Right renal cortex interstitium (tissue), 3 donors: ENCODE measurements at regions not wholly inside any gene's neighbourhood (a gene's known extent, or its start where the extent isn't known, plus 50 kb on each side); places are given as distances from the start of the nearest gene placed in this dataset.
"Not testable (repeated sequence)": the region's sequence is repeated elsewhere in the genome, so short reads cannot be mapped to it uniquely, and the experiment has no call there.

Experiments
- DNase-seq, 3 donors: peaks; one replicate each; pipeline ENCODE4 v3.0.0-alpha.2; 2013; ENCODE audit warnings: low read depth in 3 of 3, low spot score in 2 of 3

DNA sequence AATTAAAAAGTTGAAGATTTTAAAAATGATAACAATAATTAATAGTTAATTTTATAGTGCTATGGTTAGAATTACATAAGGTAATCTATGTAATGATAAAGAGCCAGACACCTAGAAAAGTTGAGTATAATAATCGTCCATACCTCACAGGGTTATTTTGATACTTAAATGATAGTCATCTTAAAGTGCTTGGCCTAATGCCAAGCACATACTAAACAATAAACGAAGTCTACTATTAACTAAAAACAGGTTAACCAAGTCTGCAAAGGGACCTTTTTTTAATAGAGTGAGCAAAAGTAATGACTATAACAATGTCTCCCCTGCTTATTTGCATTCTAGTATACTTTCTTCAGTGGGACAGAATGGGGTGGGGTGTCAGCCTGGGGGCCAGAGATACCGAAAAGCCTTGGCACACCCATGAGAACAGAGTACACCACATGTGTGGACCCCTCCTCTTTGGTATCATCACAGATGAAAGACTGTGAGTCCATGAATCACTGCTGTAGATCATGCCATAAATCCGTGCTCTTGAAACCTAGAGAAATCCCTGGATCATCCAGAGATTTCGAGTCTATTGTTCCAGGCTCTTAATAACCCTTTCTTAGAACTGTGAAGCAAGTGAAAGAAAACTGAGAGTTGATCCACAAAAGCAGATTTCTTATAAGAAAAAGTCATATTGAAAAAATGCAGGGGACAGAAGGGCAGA lies 249.5 kb downstream of the PRELID2 start:
- DNase-seq, result peak in 1 of 3 donors; percentile 23

DNA sequence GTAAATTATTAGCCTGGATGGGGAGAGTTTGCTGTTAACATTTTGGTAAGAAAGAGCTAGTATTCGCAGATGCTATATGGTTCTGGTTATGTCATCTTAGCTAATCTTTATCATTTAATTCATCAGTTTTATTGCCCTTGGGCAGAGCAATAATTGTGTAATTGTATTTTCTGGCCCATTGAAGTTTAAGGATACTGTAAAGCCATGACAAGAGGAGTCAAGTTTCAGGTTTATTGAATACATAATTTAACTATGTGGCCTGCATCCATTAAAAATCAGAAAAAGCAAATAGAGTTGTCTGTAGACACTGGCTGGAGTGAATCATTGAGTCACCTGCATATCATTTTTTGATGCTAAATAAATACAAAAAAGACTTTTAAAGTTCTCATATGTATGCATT lies 255.8 kb downstream of the PRELID2 start:
- DNase-seq, result no peak

DNA sequence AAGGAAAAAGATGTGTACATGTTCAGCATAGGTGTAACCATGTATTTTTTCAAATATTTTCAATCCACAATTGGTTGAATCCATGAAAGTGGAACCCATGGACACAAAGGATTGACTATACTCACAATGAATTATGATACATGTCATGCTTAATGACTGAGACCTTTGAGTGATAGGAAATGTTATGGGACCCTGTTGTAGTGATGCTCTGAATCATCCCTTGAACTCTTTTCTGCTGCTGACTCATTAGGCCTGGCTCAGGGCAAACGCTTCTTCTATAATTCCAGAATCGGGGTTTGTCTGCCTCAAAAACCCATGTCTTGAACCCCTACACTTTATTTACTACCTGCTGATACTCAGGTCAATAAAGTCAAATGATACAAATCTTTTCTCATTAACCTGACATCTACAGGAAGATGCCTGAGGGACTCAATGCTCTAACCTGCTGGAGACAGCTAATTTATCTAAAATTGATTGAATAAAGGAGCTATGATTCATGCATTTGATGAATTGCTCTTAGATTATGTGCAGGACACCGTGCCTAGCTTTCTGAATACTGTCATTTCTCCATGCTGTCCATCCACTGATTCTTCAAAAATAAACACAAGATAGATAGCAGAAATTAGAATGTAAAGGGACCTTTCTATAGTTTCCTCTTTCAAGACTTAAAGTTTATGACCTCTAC lies 260.1 kb downstream of the PRELID2 start:
- no peak for DNase-seq

DNA sequence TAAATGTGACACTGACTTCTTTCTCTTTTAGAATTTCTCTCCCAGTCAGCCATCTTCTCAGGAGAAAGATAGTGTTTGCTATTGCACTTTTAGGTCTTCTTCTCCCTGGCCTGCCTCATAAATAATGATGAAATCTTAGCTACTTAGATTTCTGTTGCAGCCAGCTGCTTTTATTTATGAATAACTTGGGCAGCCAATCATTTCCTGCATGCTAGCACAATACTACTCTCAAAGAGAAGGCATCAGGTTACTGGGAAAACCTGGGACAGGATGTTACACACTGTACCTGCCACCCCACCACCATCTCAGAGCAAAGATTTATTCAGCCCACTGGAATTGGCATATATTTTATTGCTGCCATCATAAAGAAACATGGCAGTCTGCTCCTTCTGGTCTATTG lies 266.6 kb downstream of the PRELID2 start:
- peak in 1 of 3 donors; percentile 26 for DNase-seq

DNA sequence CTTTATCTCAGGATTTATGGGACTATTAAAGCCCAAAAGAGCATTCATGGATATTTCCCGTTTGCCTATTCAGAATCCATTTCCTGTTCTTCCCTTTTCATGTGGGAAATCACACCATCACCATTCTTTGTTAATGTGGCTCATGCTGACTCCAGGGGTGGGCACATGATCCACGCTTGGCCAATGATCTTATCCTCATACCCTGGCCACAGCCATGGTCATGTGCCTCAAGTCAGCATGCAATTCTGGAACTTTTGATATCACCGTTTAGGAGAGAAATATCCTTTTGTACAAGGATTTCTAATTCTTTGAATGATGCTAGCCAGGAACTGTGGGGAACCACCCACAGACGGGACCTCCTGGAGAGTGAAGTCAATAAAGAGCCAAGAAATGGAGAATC lies 272.2 kb downstream of the PRELID2 start:
- DNase-seq, result no peak

DNA sequence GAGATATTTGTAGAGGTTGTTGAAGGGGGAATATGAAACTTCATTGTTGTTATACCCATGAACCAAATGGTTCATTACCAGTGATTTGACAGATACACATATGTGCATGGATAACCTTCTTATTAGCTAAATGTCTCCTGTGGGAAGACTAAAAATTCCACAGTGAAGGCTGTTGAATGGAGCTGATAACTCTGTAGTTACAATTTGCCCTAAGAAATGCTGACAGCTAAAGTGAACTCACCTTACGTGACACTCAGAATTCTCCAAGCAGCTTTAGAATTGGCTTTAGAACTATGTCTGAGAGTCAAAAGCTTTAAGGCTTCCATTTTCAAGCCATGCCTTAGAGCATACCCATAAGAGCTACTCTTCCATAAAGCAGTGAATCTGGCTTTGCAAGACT lies 276.9 kb downstream of the PRELID2 start:
- DNase-seq, result no peak

DNA sequence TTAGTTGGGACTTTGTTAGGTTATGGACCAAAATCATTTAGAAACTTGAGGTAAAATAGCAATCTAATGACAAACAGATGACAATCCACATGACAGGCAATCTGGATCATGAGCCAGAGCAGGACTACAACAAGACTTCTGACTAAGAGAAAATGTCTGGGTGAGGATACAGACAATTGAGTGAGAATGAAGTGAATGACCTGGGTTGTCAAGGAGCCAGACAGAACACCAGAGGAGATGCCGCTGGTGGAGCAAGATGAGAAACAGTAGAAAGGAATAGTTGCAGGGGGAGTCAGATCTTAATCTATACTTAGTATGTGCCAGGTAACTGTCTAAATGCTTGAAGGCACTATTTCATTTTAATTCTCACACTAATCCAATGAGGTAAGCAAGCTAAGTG lies 277.8 kb downstream of the PRELID2 start:
- DNase-seq, result no peak

DNA sequence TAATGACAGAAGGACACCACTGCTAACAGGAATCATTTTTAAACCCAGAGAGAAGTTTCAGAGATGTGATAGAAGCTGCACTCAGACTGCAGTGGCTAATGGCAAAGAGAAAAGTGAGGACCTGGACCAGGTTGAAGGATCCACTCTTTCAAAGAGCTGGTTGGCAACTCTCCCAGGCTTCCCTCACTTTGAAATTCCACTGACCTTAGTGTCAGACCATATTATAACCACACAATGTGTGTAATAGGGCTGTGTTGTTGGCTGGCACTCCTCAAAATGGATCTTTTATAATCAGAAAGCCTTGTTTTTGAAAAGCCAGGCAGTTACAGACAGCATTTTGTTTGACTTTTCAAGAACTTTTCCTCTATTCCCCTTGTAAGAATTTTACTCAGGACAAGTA lies 280.7 kb downstream of the PRELID2 start:
- DNase-seq, result no peak

DNA sequence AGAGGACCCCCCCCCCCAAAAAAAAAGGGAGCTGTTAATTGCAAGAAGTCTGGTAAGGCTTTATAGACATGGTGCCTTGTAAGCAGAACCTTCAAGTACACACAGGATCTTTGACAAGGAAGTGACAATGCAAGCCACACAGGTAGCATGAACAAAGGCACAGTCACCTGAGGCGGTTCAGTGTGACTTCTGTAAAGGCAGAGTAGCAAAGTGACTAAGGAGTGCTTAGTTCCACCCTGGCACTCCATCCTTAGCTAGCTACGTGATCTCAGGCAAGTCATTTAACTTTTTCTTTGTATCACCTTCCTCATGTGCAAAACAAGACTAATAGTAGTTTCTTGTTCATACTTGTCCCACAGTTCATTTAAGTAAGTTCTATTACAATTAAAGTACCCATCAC lies 282.0 kb downstream of the PRELID2 start:
- DNase-seq, result no peak

DNA sequence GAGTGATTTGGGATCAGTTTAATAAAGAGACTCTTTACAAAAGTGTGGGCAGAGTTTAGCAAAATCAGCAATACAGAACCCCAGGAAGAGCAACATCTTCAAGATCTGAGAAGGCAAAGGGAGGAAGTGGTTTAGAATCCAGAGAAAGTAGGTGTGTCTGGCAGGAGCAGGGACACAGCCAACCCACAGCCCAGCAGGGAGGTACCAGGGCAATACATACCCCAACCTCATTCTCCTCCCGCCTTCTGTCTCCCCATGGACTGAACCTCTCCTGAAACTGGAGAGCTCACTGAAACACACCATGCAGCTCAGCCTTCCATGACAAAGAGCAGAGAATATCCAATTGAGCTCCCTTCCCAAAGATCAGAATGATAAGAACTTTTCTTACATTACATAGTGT lies 283.4 kb downstream of the PRELID2 start:
- DNase-seq, result no peak

DNA sequence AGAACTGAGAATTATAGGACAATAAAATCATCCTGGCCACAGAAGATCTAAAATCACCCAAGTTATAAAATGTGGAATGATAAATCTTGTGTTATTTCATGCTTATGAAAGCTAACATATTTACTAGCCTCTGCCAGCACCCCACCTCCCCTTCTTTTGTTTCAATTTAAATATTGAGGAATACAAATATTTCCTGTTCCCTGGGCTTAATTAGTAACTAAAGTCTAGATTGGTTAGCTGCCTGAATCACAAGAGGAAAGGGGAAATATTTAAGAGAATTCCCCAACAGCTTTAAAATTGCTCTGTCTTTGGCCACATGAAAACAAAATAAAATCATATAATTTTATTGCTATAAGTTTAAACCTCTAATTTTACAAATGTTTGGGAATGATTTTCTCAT lies 287.0 kb downstream of the PRELID2 start:
- no peak for DNase-seq

DNA sequence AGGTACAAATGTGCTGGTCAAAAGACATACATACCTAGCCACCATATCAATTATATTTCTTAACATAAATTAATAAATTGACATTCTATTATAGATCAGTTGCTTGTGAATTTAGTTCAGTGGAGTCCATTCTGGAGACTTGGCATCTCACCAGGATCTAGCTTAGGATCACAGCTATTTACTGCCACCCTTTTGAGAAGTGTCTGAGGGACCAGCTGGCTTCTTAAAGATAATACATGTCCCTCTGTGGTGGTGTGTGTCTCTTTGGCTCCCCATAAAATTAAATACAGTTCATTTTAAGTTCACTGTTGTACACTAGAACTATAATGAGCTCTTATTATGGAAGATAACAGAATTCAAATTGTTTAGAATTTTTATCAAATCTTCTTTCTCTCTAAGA lies 290.7 kb downstream of the PRELID2 start:
- DNase-seq, result no peak

DNA sequence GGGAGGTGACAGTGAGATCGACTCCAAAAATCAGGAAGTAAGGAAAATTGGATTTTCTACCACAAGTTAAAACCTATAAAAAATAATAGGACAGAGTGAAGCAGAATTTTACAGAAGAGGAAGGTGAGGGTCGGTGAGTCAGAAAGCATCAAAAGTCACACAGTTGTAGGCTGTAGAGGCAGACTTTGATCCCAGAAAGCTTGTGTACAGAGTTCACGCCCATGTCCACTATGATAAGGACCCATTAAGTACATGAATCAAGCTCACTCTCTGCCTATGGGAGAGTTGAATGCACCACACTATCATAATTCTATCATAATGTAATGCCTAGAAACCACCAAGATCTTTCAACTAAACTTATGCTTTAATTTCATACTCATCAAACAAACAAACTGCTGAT lies 291.2 kb downstream of the PRELID2 start:
- no peak for DNase-seq

DNA sequence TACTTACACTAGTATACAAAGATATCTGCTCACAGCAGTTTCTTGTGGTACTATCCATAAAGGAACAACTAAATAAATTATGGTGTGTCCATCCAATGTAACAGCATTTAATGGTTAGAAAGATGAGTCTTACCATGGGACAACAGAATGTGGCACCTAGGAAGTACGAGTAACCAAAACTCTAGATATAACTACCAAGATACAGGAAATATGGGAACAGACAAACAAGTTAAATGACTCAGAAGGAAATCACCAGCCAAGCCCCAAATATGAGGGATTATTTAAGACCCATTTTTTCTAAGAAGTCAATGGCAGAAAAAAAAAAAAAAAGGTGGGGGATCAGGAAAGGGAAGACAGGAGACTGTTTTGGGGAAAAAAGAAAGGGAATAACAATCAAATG lies 294.8 kb downstream of the PRELID2 start:
- no peak for DNase-seq

DNA sequence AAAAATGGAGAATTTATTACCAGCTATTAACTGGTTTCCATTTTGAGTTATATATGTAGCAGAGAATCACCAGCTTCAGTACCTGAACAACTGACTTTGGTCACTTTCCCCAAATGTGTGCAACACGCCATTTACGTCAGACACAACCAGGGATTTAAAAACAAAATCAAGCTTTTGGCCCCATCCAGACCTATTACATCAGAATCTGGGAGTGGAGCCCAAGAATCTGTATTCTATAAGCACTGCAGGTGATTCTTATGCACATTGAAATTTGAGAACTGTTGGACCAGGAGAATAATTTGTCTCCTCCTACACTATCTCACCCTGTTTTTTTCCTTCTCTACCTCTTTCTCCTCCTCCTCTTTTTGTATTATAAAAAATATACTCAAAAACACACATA lies 295.9 kb downstream of the PRELID2 start:
- no peak for DNase-seq

DNA sequence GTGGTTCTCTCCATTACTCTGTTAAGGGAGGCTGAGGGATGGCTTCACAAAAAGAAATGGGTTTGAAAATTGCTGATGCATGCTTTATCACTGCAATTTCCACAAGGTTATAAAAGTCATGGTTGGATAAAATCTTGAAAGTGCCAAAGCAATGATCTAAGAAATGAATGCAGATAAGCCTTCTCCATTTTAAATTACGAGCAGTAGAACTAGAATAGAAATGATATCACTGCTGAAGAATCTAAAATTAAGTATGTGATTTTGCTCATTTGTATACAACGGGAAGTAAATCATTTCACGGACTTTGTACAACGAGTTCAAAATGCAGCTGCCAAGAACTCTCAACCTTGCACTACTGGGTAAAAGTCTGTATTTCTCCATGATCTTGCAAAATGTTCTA lies 299.0 kb downstream of the PRELID2 start:
- peak in 1 of 3 donors; percentile 24 for DNase-seq

DNA sequence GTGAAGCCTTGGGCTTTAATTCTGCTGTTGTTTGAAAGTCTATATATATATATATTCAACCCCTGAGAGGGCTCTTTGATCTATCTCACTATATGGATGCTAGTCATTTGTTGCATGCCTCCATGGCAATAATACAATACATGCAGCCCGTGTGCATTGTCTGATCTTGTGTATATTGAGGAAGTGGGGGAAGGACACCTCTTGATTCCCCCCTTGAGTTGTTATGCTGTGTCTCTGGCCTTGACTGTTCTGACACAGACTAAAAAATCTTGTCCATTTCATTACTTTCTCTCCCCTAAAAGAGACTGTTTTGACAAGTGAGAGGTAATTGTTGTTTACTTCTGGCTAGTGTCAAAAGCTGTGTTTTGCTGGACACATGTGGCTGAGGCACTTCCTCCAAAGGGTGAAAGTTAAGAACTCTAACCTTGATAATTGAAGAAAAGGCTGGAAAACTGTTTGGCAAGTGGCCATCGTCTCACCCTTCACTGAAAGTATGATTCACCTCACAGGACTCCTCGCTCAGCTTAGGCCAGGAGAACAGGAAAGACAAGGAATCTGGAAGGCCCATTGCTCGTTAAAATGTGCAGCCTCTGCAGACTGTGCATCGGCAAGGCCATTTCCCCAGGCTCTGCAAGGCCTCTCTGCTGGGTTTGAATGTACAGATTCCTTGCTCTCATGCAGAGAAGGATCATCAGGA lies 304.0 kb downstream of the PRELID2 start:
- no peak for DNase-seq

DNA sequence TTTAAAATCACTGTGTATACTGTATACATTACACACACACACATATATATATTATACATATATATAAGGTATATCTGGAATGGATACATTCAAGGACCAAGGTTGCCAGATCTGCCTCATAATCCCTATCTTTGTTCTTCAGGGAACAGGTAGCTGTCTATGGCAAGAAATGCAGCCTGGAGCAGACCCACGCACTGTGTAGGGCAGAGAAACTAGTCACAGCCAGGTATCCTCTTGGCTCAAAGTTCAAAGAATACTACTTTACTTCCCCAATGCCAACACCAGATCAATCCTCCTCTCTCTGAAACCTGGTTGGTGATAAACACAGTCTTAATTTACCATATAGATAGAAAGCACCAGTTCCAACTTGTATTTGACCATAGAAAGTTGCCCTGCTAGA lies 313.6 kb downstream of the PRELID2 start:
- DNase-seq, result no peak

DNA sequence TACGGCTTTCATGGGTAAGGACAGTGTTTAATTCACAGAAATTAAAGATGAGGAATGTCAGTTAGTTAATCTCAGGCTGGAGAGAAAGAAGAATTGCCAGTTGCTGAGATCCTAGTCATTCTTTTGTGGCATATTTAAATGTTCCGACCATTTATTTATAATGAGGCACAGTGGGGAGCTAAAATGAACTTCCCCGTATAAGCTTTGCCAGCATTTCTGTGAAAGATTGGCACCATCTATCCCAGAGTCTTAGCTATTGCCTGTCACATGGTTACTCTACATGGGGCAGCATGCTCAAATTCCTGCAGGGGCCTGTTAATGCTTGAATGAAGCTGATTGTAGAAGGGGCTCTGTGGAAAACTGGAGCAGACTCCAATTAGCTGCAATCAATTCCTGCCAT lies 314.1 kb downstream of the PRELID2 start:
- no peak for DNase-seq

DNA sequence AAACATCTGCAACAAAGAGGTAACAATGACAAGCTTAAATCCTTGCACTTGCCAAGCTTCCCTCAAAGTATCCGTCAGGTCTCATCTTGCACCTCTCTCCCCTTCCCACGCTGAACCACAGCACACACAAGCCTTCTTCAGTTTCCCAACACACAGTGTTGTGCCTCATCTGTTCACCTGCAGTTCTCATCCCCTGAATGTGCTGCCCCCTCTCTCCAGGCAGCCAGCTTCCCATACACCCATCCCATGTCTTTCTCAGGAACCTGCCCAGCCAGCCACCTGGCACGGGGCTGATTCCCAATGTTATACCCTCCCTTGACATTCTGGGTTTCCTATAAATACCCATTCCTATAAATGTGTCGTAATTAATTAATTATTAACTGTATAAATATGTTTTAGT lies 314.8 kb downstream of the PRELID2 start:
- no peak for DNase-seq

DNA sequence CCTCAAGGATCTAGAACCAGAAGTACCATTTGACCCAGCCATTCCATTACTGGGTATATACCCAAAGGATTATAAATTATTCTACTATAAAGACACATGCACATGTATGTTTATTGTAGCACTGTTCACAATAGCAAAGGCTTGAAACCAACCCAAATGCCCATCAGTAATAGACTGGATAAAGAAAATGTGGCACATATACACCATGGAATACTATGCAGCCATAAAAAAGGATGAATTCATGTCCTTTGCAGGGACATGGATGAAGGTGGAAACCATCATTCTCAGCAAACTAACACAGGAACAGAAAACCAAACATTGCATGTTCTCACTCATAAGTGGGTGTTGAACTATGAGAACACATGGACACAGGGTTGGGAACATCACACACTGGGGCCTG lies 317.6 kb downstream of the PRELID2 start:
- not testable (repeated sequence) for DNase-seq

DNA sequence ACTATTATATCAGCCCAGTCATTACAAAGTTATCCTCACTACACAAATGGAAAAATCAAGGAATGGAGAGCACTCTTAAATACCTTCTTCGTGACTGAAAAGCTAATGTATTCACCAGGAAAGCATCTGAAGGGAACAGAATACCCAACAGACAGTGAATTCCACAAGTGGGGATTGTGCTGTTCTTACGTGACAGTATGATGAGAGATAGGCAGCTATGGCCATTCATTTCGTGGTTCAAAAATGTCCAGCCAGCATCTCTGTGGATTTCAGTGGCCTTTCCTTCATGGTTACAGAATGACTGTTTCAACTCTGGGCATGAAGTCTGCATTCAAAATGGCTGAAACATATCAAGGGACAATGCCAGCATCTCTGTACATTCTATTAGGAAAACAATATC lies 323.8 kb downstream of the PRELID2 start:
- no peak for DNase-seq
